CD4-positive, alpha-beta memory T cell (primary cell): ENCODE measurements at regions not wholly inside any gene's neighbourhood (a gene's known extent, or its start where the extent isn't known, plus 50 kb on each side); places are given as distances from the start of the nearest gene placed in this dataset.

ENCODE experiments used
- CTCF ChIA-PET: fragments of 350-600 bp; sonication (Branson Sonifier 250); formaldehyde crosslinking; loops from one replicate; lab custom pipeline; 2021; ENCODE audit warnings: inconsistent platforms; ENCODE audit not compliant: partially characterized antibody; lab: Charles Lee
- POLR2A ChIA-PET: fragments of 350-600 bp; sonication (Branson Sonifier 250); formaldehyde crosslinking; loops from one replicate; lab custom pipeline; 2021; ENCODE audit not compliant: partially characterized antibody; lab: Charles Lee
- DNase-seq, 5 donors: peaks; one replicate each; pipeline versions ENCODE4 v3.0.0 to v3.0.0-alpha.2; 2020 to 2022; ENCODE audit warnings: mixed read lengths in 1 of 5
- H3K27ac ChIP-seq: one replicate; pipeline ENCODE4 v1.7.0; 2013; ENCODE audit warnings: low read depth, low read length
- H3K27me3 ChIP-seq: 2 replicates; pipeline ENCODE4 v1.7.0; 2013; ENCODE audit warnings: mild to moderate bottlenecking, low read length, moderate library complexity; ENCODE audit not compliant: insufficient read depth
- H3K36me3 ChIP-seq: 2 replicates; pipeline ENCODE4 v1.7.0; 2013; ENCODE audit warnings: mild to moderate bottlenecking, low read length, moderate library complexity; ENCODE audit not compliant: insufficient read depth
- H3K4me1 ChIP-seq: 2 replicates; pipeline ENCODE4 v1.7.0; 2013; ENCODE audit warnings: mild to moderate bottlenecking, low read length, moderate library complexity; ENCODE audit not compliant: insufficient read depth
- H3K4me3 ChIP-seq, 2 donors: one replicate each; pipeline ENCODE4 v1.7.0; 2013; ENCODE audit warnings: low read length in 2 of 2, mild to moderate bottlenecking in 1 of 2
- H3K9me3 ChIP-seq, 2 donors: one replicate each; pipeline ENCODE4 v1.7.0; 2013; ENCODE audit warnings: low read length in 2 of 2, control low read depth in 1 of 2; ENCODE audit not compliant: control insufficient read depth in 1 of 2
- H3K27ac Mint-ChIP-seq, 7 donors: one replicate each; pipeline ENCODE4 v1.8.0; 2020 to 2021; ENCODE audit warnings: mixed read lengths in 7 of 7, mild to moderate bottlenecking in 6 of 7, inconsistent platforms in 3 of 7, moderate library complexity in 3 of 7
- H3K27me3 Mint-ChIP-seq, 2 donors: one replicate each; pipeline ENCODE4 v1.8.0; 2020 to 2021; ENCODE audit warnings: mixed read lengths in 2 of 2
- H3K36me3 Mint-ChIP-seq, 2 donors: one replicate each; pipeline ENCODE4 v1.8.0; 2020 to 2021; ENCODE audit warnings: mixed read lengths in 2 of 2, inconsistent platforms in 1 of 2, mild to moderate bottlenecking in 1 of 2
- H3K4me1 Mint-ChIP-seq, 4 donors: one replicate each; pipeline ENCODE4 v1.8.0; 2020 to 2021; ENCODE audit warnings: mixed read lengths in 4 of 4, mild to moderate bottlenecking in 1 of 4
- H3K4me3 Mint-ChIP-seq, 8 donors: one replicate each; pipeline ENCODE4 v1.8.0; 2020 to 2021; ENCODE audit warnings: mixed read lengths in 8 of 8, mild to moderate bottlenecking in 7 of 8, moderate library complexity in 6 of 8, inconsistent platforms in 3 of 8
- H3K9me3 Mint-ChIP-seq, 8 donors: one replicate each; pipeline ENCODE4 v1.8.0; 2020 to 2021; ENCODE audit warnings: mixed read lengths in 8 of 8, mild to moderate bottlenecking in 5 of 8, inconsistent platforms in 3 of 8, moderate library complexity in 1 of 8
- intact Hi-C: fragments of 100-400 bp; cut with micrococcal nuclease; formaldehyde crosslinking; loops from one replicate; pipeline ENCODE4 v1.15.1; 2023

DNA sequence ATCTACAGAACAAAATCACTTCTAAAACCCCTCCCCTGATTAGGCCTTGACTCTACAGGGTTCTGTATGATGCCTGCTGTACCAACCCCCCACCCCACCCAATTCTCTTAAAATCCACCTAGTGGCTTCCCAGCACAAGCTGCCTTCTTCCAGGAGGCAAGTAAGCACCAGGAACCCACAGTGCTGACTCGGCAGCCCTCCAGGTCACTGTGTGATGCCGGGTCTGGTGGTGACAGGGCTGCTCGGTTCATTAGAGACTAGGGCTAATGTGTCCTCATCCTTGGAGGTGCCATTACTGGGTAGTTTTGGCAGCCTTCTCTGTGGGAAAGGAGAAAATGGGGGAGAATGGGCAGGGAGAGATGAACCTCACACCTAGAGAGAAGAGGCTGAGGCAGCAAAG lies 363.5 kb downstream of the PTPRU start:
- POLR2A ChIA-PET: no interaction called here
- Mint-ChIP-seq H3K36me3 (no peaks in the 10 kb centered on the region), H3K9me3 (peaks cover 0 to 2% (median 0%) of the 10 kb centered on the region in 8 donors), H3K27me3 (peaks cover 0 to 20% of the 10 kb centered on the region in 2 donors), H3K27ac (no peak overlapping the region), H3K4me1 (no peaks in the 10 kb centered on the region), H3K4me3 (no peak overlapping the region)
- H3K4me3 ChIP-seq: no peak overlapping the region
- CTCF ChIA-PET: no interaction called here
- H3K36me3 ChIP-seq: no peaks in the 10 kb centered on the region
- H3K9me3 ChIP-seq: no peaks in the 10 kb centered on the region
- no peaks in the 10 kb centered on the region for H3K27me3 ChIP-seq
- H3K4me1 ChIP-seq: no peaks in the 10 kb centered on the region
- intact Hi-C loops: no loop called here
- DNase-seq: no peak
- no peak overlapping the region for H3K27ac ChIP-seq

DNA sequence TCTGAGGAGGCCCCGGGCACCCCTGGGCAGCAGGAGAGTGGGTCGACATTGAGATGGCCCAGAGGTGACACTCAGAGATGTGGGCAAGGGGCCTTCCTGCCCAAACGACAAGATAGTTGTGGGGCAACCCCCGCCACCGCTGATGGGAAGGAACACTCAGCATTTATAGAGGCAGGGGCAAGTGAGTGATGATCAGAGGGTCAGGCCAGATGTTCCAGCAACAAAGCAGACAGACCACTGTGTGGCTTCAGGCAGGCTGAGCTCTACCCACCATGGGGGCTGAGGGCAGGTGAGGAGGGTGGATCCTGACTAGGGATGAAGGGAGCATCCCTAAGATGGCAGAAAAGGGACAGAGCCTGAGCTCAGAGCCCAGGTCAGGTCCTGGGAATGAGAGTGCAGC lies 362.7 kb downstream of the PTPRU start:
- no peak overlapping the region for H3K4me3 Mint-ChIP-seq
- no peak for DNase-seq
- Histone ChIP-seq H3K4me1 (no peaks in the 10 kb centered on the region), H3K27me3 (no peaks in the 10 kb centered on the region), H3K36me3 (no peaks in the 10 kb centered on the region), H3K9me3 (no peaks in the 10 kb centered on the region), H3K27ac (no peak overlapping the region), H3K4me3 (no peak overlapping the region)
- H3K4me1 Mint-ChIP-seq: no peaks in the 10 kb centered on the region
- intact Hi-C loops: no loop called here
- H3K9me3 Mint-ChIP-seq: peaks cover 0 to 2% (median 0%) of the 10 kb centered on the region in 8 donors
- POLR2A ChIA-PET: no interaction called here
- CTCF ChIA-PET: no interaction called here
- no peak overlapping the region for H3K27ac Mint-ChIP-seq
- H3K36me3 Mint-ChIP-seq: no peaks in the 10 kb centered on the region
- H3K27me3 Mint-ChIP-seq: peaks cover 0 to 18% of the 10 kb centered on the region in 2 donors

DNA sequence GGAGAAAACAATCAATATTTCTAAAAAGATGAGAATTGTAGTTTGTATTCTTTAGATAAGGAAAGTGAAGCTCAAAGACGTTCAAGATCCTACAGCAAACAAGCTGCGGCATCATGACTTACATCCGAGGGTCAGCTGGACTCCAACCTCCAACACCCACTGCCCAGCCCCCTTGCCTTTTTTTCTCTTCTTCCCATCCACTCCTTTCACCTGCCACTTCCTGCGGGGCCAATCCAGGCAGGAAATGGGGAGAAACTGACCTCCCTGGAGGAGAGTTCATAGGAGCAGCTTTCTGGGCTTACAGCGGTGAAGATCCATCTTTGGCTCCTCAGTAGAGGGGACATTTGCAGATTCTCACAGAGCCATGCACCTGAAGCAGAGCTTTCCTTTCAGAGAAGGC lies 361.5 kb downstream of the PTPRU start:
- H3K36me3 Mint-ChIP-seq: no peaks in the 10 kb centered on the region
- no peaks in the 10 kb centered on the region for H3K4me1 Mint-ChIP-seq
- CTCF ChIA-PET: no interaction called here
- POLR2A ChIA-PET: no interaction called here
- no peaks in the 10 kb centered on the region for H3K9me3 ChIP-seq
- H3K27ac ChIP-seq: no peak overlapping the region
- H3K9me3 Mint-ChIP-seq: peaks cover 0 to 2% (median 0%) of the 10 kb centered on the region in 8 donors
- no peak overlapping the region for H3K4me3 Mint-ChIP-seq
- H3K27me3 ChIP-seq: no peaks in the 10 kb centered on the region
- intact Hi-C loops: no loop called here
- H3K36me3 ChIP-seq: no peaks in the 10 kb centered on the region
- no peak for DNase-seq
- H3K27me3 Mint-ChIP-seq: peaks cover 3 to 18% of the 10 kb centered on the region in 2 donors
- H3K4me1 ChIP-seq: no peaks in the 10 kb centered on the region
- H3K27ac Mint-ChIP-seq: no peak overlapping the region
- no peak overlapping the region for H3K4me3 ChIP-seq

DNA sequence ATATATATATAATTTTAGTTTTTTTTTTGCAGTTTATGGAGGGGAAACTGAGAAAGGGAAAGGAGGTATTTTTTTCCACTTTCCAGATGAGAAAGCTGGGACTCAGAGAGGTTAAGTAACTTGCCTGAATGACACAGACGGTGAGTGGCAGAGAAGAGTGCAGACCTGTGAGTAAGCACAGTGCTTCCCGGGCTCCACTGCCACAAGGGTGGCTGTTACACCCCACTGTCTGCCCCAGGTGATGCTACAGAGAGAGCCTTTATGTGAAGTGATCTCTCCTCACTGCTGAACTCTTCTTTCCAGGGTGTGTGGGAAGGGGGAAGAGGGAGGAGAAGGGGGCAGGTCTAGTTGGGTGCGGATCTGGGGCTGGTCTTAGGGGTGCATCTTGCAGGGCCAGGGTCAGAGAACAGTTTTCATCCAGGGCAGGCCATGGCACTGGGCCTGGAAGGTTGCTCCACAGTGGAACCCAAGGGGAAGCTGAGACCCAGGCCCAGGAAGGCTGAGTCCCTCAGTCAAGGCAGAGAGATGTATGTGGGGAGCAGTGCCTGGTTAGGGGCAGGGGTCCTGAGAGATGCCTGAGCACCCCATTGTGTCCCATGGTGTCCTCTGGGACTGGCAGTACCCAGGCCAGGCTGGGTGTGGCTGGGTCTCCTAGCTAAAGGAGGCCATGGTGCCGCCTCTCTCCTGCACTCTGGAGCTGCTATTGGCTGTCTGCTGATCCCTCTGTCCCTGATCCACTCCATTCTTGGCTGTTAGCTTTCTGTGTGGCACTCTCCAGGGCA lies 357.5 kb downstream of the PTPRU start:
- no peak overlapping the region for H3K27ac ChIP-seq
- intact Hi-C loops: no loop called here
- H3K27me3 Mint-ChIP-seq: peaks cover 8 to 19% of the 10 kb centered on the region in 2 donors
- CTCF ChIA-PET: no interaction called here
- H3K36me3 Mint-ChIP-seq: no peaks in the 10 kb centered on the region
- DNase-seq: no peak
- H3K4me3 Mint-ChIP-seq: no peak overlapping the region
- H3K4me1 ChIP-seq: no peaks in the 10 kb centered on the region
- POLR2A ChIA-PET: no interaction called here
- no peaks in the 10 kb centered on the region for H3K4me1 Mint-ChIP-seq
- H3K9me3 Mint-ChIP-seq: peaks cover 0 to 6% (median 0%) of the 10 kb centered on the region in 8 donors
- no peaks in the 10 kb centered on the region for H3K9me3 ChIP-seq
- H3K27ac Mint-ChIP-seq: no peak overlapping the region
- no peak overlapping the region for H3K4me3 ChIP-seq
- H3K27me3 ChIP-seq: no peaks in the 10 kb centered on the region
- H3K36me3 ChIP-seq: no peaks in the 10 kb centered on the region

DNA sequence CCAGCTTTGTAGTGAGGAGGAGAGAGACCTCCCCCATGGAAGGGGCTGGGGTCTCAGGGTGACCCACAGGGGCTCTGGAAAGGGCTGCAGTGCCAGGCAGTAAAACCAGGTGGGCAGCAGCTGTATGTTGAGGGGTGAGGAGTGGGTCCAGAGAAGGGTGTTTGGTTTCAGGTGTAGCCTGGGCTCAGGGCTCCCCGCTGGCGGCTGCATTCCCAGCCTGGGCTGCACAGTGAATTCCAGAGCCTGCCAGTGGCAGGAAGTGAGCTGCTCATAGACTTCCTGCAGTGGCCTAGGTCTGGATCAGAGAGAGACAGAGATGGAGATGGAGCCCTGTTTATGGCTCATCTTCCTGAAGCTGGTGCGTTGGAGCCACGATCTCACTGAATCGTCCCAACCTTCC lies 356.4 kb downstream of the PTPRU start:
- Histone ChIP-seq H3K4me1 (no peaks in the 10 kb centered on the region), H3K27ac (no peak overlapping the region), H3K9me3 (no peaks in the 10 kb centered on the region), H3K36me3 (no peaks in the 10 kb centered on the region), H3K4me3 (no peak overlapping the region), H3K27me3 (no peaks in the 10 kb centered on the region)
- no peak overlapping the region for H3K4me3 Mint-ChIP-seq
- intact Hi-C loops: no loop called here
- CTCF ChIA-PET: no interaction called here
- no peak overlapping the region for H3K27ac Mint-ChIP-seq
- no peak for DNase-seq
- no peaks in the 10 kb centered on the region for H3K36me3 Mint-ChIP-seq
- H3K4me1 Mint-ChIP-seq: no peaks in the 10 kb centered on the region
- peaks cover 8 to 16% of the 10 kb centered on the region in 2 donors for H3K27me3 Mint-ChIP-seq
- H3K9me3 Mint-ChIP-seq: peaks cover 0 to 6% (median 0%) of the 10 kb centered on the region in 8 donors
- POLR2A ChIA-PET: no interaction called here

DNA sequence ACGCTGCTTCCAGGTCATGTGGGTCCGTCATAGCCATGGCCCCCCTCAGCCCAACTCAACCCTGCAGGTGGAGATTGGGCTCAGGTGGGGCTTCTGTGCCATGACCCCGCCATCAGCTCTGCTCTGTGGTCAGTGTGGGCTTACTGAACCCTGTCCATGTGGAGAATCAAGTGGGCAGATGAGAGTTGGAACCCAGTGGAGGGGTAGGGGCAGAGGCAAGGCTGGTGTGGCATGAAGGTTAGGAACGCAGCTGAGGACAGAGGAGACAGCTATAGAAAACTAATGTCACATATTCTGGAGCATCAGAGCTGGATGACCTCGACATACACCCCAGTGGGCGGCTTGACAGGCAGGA lies 355.9 kb downstream of the PTPRU start:
- Histone ChIP-seq H3K9me3 (no peaks in the 10 kb centered on the region), H3K4me1 (no peaks in the 10 kb centered on the region), H3K36me3 (no peaks in the 10 kb centered on the region), H3K4me3 (no peak overlapping the region), H3K27me3 (no peaks in the 10 kb centered on the region), H3K27ac (no peak overlapping the region)
- POLR2A ChIA-PET: no interaction called here
- Mint-ChIP-seq H3K36me3 (no peaks in the 10 kb centered on the region), H3K27ac (no peak overlapping the region), H3K4me1 (no peaks in the 10 kb centered on the region), H3K27me3 (peaks cover 12 to 17% of the 10 kb centered on the region in 2 donors), H3K9me3 (peaks cover 0 to 6% (median 0%) of the 10 kb centered on the region in 8 donors), H3K4me3 (no peak overlapping the region)
- intact Hi-C loops: no loop called here
- no peak for DNase-seq
- CTCF ChIA-PET: no interaction called here

DNA sequence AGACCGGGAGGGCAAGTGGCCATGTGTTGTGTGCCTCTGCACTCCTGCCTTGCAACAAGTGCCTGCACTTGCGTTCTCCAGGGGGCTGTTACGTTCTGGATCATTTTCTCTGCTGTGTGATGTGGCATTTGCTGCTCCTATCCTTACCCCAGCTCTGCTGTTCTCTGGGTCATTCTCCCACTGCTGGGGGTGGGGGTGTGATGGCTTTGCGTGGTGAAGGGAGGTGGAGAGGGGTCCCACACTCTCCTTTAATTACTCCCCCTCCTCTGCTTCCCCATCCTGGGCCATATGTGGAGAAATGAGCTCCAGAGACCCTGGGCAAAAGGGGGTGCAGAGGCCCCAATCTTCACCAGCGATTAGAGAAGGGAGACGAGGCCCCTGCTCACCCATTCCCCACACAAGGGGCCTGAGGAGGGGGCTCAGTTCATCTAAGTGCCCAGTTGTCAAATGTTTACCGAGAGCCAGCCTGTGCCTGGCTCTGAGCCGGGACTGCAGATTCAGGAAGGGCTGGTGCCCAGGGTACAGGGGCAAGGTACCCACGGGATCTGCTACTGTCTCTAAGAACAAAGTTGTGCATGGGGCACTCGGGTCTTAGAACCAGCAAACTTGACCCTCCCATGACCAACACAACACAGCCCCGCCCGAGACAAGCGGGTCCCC lies 355.4 kb downstream of the PTPRU start:
- no peak overlapping the region for H3K4me3 Mint-ChIP-seq
- POLR2A ChIA-PET: no interaction called here

More for the DNA sequence above, 355.4 kb downstream of the PTPRU start:
- Histone ChIP-seq H3K4me3 (no peak overlapping the region), H3K27me3 (no peaks in the 10 kb centered on the region), H3K27ac (no peak overlapping the region), H3K9me3 (no peaks in the 10 kb centered on the region), H3K36me3 (no peaks in the 10 kb centered on the region), H3K4me1 (no peaks in the 10 kb centered on the region)
- H3K27me3 Mint-ChIP-seq: peaks cover 12 to 18% of the 10 kb centered on the region in 2 donors
- intact Hi-C loops: no loop called here
- no peak for DNase-seq
- H3K4me1 Mint-ChIP-seq: no peaks in the 10 kb centered on the region
- no peak overlapping the region for H3K27ac Mint-ChIP-seq
- peaks cover 0 to 6% (median 0%) of the 10 kb centered on the region in 8 donors for H3K9me3 Mint-ChIP-seq
- H3K36me3 Mint-ChIP-seq: no peaks in the 10 kb centered on the region
- CTCF ChIA-PET: no interaction called here
